PC-9 (cell line): ENCODE measurements at regions not wholly inside any gene's neighbourhood (a gene's known extent, or its start where the extent isn't known, plus 50 kb on each side); places are given as distances from the start of the nearest gene placed in this dataset.

Experiments used
- CTCF ChIP-seq: fragments of 200-600 bp; sonication (generic); conservative IDR thresholded peaks from 2 replicates; pipeline ENCODE4 v1.6.1; 2017; ENCODE audit warnings: mixed run types, antibody characterized with exemption, mild to moderate bottlenecking, moderate library complexity
- EZH2 ChIP-seq: fragments of 200-600 bp; sonication (generic); IDR thresholded peaks from 2 replicates; pipeline ENCODE4 v1.8.0; 2017; ENCODE audit warnings: antibody characterized with exemption, low read depth

- no peak for TF ChIP-seq CTCF
- TF ChIP-seq EZH2 = no peak
Observed at GRCh38 chr1:82785268-82785790, 984.6 kb downstream of the ADGRL2 start.
